C4-2B (cell line): ENCODE measurements at regions not wholly inside any gene's neighbourhood (a gene's known extent, or its start where the extent isn't known, plus 50 kb on each side); places are given as distances from the start of the nearest gene placed in this dataset.

ENCODE experiments used
- CTCF ChIP-seq: fragments of 450-650 bp; conservative IDR thresholded peaks from 2 replicates; pipeline ENCODE4 v1.5.1; 2017; ENCODE audit warnings: mild to moderate bottlenecking
- ZFX ChIP-seq: fragments of 450-650 bp; IDR thresholded peaks from 2 replicates; pipeline ENCODE4 v1.6.1; 2017

GRCh38 chr3:41089566-41089965 is 109.7 kb upstream of the CTNNB1 start:
- no peak for TF ChIP-seq CTCF
- no peak for TF ChIP-seq ZFX
